Smooth muscle cell (in vitro differentiated cells): ENCODE measurements at regions not wholly inside any gene's neighbourhood (a gene's known extent, or its start where the extent isn't known, plus 50 kb on each side); places are given as distances from the start of the nearest gene placed in this dataset.

ENCODE experiments used
- DNase-seq: peaks from one replicate; lab custom pipeline; 2025; ENCODE audit not compliant: unreplicated experiment; lab: John Stamatoyannopoulos, UW
- H2AFZ ChIP-seq: fragments of 200-600 bp; sonication (generic); 2 replicates; pipeline ENCODE4 v1.6.0; 2016; ENCODE audit warnings: antibody characterized with exemption, low read depth, mild to moderate bottlenecking
- H3F3A ChIP-seq: fragments of 200-600 bp; sonication (generic); 2 replicates; pipeline ENCODE4 v1.6.0; 2017; ENCODE audit warnings: antibody characterized with exemption, low read depth
- H3K27ac ChIP-seq: fragments of 200-600 bp; sonication (generic); 2 replicates; pipeline ENCODE4 v1.5.1; 2016; ENCODE audit warnings: low read depth, mild to moderate bottlenecking
- H3K27me3 ChIP-seq: fragments of 200-600 bp; sonication (generic); 2 replicates; pipeline ENCODE4 v1.6.1; 2016; ENCODE audit warnings: low read depth, mild to moderate bottlenecking
- H3K36me3 ChIP-seq: fragments of 200-600 bp; sonication (generic); 2 replicates; pipeline ENCODE4 v1.5.1; 2016; ENCODE audit warnings: low read depth
- H3K4me1 ChIP-seq: fragments of 200-600 bp; sonication (generic); 2 replicates; pipeline ENCODE4 v1.5.1; 2016; ENCODE audit warnings: low read depth
- H3K4me2 ChIP-seq: fragments of 200-600 bp; sonication (generic); 2 replicates; pipeline ENCODE4 v1.6.0; 2016; ENCODE audit warnings: mild to moderate bottlenecking
- H3K4me3 ChIP-seq: fragments of 200-600 bp; sonication (generic); 2 replicates; pipeline ENCODE4 v1.5.1; 2016; ENCODE audit warnings: mild to moderate bottlenecking
- H3K79me2 ChIP-seq: fragments of 200-600 bp; sonication (generic); 2 replicates; pipeline ENCODE4 v1.6.0; 2016; ENCODE audit warnings: low read depth, mild to moderate bottlenecking
- H3K9ac ChIP-seq: fragments of 200-600 bp; sonication (generic); 2 replicates; pipeline ENCODE4 v1.6.0; 2016; ENCODE audit warnings: low read depth
- H3K9me3 ChIP-seq: fragments of 200-600 bp; sonication (generic); replicated peaks from 2 replicates; pipeline ENCODE4 v1.5.1; 2016; ENCODE audit warnings: low read depth
- H4K20me1 ChIP-seq: fragments of 200-600 bp; sonication (generic); 2 replicates; pipeline ENCODE4 v1.6.0; 2016; ENCODE audit warnings: low read depth
- WGBS: methylation state at CpG from one replicate; pipeline ENCODE4 v1.1.7; 2016; ENCODE audit warnings: low lambda C conversion rate; 5-methylcytosine and 5-hydroxymethylcytosine counted together
- TF ChIP-seq, protein P1 (sequence below): fragments of 200-600 bp; sonication (generic); IDR thresholded peaks from 2 replicates; pipeline ENCODE4 v1.5.1; 2017; ENCODE audit warnings: borderline replicate concordance, mild to moderate bottlenecking, antibody characterized with exemption; ENCODE audit not compliant: insufficient read depth, poor library complexity, severe bottlenecking

DNA sequence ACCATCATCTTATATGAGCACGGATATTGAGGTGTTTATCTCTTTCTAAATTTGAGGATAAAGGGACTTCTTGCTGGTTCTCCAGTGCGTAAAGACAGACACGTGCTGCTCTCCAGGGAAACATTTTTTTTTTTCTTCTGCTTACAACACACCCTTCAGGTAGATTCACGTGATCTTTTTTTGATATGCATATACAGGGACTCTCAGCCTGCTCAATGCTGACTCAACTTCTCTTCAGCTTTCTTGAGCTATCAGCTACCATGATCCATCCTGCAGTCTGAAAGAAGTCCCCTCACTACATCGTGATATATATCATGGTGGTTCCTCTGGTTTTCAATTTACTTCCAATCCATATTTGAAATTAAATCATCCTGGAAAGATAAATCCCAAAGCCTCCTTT, 87.1 kb upstream of the SLITRK3 start:
- Histone ChIP-seq H3K27ac (no peak overlapping the region), H3K79me2 (no peaks in the 10 kb centered on the region), H3K27me3 (no peaks in the 10 kb centered on the region), H3K9me3 (no peaks in the 10 kb centered on the region), H3K4me3 (no peak overlapping the region), H3F3A (no peaks in the 10 kb centered on the region), H4K20me1 (no peaks in the 10 kb centered on the region), H2AFZ (no peak overlapping the region), H3K36me3 (no peaks in the 10 kb centered on the region), H3K4me1 (no peaks in the 10 kb centered on the region), H3K9ac (no peak overlapping the region), H3K4me2 (no peak overlapping the region)
- WGBS: 74% methylated on average over 5 of the region's 5 CpGs
- TF ChIP-seq, protein P1, sequence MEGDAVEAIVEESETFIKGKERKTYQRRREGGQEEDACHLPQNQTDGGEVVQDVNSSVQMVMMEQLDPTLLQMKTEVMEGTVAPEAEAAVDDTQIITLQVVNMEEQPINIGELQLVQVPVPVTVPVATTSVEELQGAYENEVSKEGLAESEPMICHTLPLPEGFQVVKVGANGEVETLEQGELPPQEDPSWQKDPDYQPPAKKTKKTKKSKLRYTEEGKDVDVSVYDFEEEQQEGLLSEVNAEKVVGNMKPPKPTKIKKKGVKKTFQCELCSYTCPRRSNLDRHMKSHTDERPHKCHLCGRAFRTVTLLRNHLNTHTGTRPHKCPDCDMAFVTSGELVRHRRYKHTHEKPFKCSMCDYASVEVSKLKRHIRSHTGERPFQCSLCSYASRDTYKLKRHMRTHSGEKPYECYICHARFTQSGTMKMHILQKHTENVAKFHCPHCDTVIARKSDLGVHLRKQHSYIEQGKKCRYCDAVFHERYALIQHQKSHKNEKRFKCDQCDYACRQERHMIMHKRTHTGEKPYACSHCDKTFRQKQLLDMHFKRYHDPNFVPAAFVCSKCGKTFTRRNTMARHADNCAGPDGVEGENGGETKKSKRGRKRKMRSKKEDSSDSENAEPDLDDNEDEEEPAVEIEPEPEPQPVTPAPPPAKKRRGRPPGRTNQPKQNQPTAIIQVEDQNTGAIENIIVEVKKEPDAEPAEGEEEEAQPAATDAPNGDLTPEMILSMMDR: no peak
- DNase-seq: no peak

DNA sequence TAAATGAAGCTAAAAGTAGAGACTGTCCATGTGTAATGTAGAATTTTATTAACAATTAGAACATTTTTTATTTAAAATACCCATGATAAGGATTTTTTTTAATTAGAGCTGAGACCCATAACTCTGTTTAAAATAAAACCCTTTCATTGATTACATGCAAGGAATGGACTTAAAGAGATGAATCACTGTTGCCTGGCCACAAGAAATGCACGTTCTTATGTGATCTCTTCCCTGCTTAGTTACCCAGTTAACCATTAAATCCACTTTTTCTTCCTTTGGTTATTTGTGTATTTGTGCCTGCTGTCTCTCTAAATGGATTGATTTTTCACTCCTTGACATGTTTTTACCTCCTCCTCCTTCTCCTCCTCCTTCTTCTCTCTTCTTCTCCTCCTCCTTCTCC, 83.3 kb upstream of the SLITRK3 start:
- Histone ChIP-seq H3K36me3 (no peaks in the 10 kb centered on the region), H3K9ac (no peak overlapping the region), H3K79me2 (no peaks in the 10 kb centered on the region), H3K4me1 (no peaks in the 10 kb centered on the region), H4K20me1 (no peaks in the 10 kb centered on the region), H2AFZ (no peak overlapping the region), H3F3A (no peaks in the 10 kb centered on the region), H3K27me3 (no peaks in the 10 kb centered on the region), H3K4me2 (no peak overlapping the region), H3K9me3 (no peaks in the 10 kb centered on the region), H3K27ac (no peak overlapping the region), H3K4me3 (no peak overlapping the region)
- WGBS: 48% methylated on average over 1 of the region's 1 CpG
- TF ChIP-seq, protein P1: no peak
- DNase-seq: no peak

DNA sequence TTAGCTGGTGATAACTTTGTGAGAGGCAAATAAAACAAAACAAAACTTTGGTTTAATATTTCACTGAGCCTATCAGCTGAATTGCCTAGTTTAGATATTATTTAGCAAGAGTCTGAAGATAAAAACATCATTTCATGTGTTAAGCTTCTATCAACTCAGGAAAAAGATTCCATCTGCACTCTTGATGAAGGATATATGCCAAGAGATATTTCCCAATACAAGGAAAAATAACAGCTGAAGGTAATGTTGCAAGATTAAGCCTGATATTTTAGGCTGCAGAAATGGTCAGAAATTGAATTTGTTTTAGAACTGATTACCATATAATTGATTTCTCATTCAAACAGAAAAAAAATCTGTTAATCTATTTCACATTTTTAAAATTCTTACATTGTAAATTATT, 77.2 kb upstream of the SLITRK3 start:
- Histone ChIP-seq H3F3A (no peaks in the 10 kb centered on the region), H4K20me1 (no peaks in the 10 kb centered on the region), H3K79me2 (no peaks in the 10 kb centered on the region), H3K4me3 (no peak overlapping the region), H3K4me1 (no peaks in the 10 kb centered on the region), H2AFZ (no peak overlapping the region), H3K36me3 (no peaks in the 10 kb centered on the region), H3K27me3 (peaks cover 3% of the 10 kb centered on the region), H3K9me3 (no peaks in the 10 kb centered on the region), H3K4me2 (no peak overlapping the region), H3K27ac (no peak overlapping the region), H3K9ac (no peak overlapping the region)
- DNase-seq: no peak
- TF ChIP-seq, protein P1: no peak

DNA sequence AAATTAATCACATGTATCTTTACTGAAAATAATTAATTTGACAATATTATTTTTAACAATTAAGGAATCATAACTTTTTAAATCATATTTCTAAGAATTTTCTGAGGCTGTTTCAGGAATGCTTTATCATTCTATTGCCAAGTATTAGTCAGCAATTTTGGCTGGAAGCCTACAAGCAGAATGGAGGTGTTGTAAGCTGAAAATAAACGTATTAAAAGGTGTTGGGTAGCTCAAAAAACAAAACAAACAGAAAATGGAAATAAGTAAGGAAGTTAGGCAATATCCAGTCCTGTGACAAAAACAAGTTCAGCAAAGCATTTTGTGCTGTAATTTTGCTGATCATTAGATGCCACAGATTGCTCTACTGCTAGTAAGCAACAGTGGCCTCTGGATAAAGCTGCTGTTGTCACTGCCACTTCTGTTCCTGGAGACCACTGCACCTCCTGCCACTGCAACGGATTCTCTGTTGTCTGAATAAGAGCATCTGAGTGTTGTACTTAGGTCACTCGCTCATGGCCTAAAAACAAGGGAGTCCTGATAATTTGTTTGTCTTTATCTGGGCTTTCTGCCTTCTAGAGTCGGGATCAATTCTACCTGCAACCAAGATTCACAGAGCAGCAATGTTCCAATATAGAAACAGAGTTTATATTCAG, 63.5 kb upstream of the SLITRK3 start:
- Histone ChIP-seq H3K4me1 (no peaks in the 10 kb centered on the region), H3K79me2 (no peaks in the 10 kb centered on the region), H3K4me2 (no peak overlapping the region), H3F3A (no peaks in the 10 kb centered on the region), H3K9me3 (no peaks in the 10 kb centered on the region), H2AFZ (no peak overlapping the region), H3K27me3 (no peaks in the 10 kb centered on the region), H4K20me1 (no peaks in the 10 kb centered on the region), H3K9ac (no peak overlapping the region), H3K4me3 (no peak overlapping the region), H3K36me3 (no peaks in the 10 kb centered on the region), H3K27ac (no peak overlapping the region)
- DNase-seq: no peak
- TF ChIP-seq, protein P1: no peak
- WGBS: 86% methylated on average over 4 of the region's 4 CpGs
